ENCODE measurements at regions not wholly inside any gene's neighbourhood (a gene's known extent, or its start where the extent isn't known, plus 50 kb on each side); places are given as distances from the start of the nearest gene placed in this dataset.
"Not testable (repeated sequence)": the region's sequence is repeated elsewhere in the genome, so short reads cannot be mapped to it uniquely, and the experiment has no call there.

DNA sequence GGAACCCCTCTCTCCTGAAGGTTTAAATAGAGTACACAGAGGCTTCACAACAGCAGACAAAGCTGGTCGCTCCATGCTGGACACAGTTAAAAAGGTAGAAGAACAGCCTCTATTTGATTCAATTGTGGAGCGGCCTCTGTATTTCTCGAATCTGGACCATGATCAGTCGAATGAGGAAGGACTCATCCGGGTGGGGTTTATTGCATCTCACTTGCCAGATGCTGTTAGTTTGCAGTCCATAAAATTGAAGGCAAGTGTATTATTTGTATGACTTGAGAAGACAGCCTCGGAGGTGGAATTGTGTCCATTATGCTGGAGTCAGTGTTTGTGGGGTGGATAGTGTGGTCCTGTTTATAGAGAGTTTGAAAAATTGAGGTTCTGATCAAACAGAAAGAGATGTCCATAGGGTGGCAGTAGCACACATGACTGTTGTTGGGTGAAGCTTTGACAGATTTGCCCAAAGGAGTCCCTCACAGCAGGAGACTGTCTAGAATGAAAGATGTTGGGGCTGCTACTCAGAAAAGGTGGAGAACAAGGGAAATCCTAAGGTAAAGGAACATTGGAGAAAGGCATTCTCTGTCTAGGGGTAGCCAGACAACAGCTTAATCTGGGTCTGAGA is 545.5 kb downstream of the RPIA start:
- not testable (repeated sequence) for DNase-seq

DNA sequence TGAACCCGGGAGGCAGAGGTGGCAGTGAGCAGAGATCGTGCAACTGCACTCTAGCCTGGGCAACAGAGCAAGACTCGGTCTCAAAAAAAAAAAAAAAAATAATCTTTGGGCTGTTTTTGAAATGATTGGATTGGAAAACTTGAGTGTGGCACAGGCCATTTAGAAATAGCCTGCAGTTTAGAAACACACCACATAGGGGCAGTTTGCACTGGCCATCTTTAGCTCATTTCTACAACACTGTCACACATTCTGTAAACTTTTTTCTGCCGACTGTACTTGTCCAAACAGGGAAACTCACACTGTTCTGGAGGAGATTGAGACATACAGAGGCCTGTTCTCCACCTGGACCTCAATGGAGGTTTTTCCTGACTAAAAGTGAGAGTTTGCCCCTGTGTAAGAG is 546.3 kb downstream of the RPIA start:
- not testable (repeated sequence) for DNase-seq

DNA sequence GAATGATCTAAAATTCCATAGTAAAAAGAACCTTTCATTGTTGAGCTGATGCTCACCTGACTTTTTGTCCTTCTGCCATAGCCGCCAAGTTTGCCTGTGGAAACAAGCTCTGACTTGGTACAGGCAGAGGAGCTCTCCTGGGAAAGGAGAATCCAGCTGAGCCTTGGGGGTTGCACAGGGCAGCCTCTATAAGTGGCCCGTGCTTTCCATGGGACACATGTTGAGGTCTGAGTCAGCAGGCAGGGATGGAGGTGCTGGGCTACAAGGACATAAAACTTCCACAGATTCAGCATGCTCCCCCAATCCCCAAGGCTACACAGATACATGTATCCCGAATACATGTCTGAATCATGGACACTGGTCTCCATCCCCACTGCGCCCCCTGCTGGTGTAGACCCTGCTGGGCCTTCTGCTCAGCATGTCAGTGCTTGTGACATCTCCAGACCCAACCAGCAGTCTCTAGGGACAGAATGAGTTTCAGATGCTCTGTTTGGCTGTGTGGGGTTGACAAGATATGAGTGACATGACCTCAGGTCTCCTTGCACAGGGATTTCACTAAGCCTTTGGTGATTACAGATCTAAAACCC is 551.7 kb downstream of the RPIA start:
- not testable (repeated sequence) for DNase-seq

DNA sequence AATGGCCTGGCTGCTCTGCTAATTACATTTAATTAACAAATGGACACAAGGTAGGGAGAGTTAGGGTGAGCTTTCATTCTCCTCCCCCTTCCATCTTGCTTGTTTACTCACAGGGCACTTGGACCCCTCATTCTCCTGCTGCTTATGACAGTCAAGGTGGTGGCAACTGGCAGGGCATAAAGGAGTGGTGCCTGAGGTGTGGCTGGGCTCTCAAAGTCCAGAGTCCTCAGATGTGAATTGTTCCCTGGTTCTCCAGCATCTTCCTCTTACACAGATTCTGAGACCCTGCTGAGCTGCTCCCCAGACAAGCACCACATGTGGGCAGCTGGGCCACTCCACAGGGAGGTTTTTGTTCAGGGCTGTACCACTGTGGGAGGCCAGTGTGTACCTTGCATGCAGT is 552.9 kb downstream of the RPIA start:
- DNase-seq = not testable (repeated sequence)

DNA sequence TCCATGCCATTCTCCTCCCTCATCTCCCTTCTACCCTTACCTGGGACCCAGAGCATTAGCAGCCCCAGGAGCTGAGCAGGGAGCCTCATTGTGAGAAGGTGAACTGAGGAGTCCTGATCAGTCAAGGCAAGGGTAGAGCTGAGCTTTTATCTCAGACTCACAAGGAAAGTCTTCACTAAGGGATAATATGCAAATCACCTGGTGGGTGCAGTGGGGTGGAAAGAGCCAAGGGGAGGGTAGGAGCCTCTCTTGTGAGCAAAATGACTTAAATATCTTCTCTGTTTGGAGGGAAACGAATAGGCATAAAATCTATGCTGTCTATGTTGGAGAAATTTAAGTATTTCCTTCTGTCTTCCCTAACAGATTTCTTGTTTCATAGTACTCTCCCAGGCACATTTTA is 554.0 kb downstream of the RPIA start:
- not testable (repeated sequence) for DNase-seq

DNA sequence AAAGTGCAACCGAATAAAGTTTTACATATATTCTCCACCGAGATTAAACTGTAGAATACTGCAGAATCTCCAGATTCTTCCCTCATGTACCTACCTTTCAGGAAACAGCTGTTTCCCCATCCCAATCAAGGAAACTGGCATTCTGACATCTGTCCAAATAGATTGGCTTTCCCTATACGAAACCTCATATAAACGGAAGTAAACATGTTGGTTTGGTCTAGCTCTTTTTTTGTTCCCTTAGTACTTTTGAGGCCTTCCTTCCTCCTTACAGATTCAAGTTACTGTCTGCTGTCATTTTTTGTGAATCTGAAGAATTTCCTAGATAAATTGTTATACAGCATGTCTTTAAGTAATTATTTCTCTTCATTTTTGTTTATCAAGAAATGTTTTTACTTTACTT is 554.6 kb downstream of the RPIA start:
- DNase-seq = not testable (repeated sequence)

DNA sequence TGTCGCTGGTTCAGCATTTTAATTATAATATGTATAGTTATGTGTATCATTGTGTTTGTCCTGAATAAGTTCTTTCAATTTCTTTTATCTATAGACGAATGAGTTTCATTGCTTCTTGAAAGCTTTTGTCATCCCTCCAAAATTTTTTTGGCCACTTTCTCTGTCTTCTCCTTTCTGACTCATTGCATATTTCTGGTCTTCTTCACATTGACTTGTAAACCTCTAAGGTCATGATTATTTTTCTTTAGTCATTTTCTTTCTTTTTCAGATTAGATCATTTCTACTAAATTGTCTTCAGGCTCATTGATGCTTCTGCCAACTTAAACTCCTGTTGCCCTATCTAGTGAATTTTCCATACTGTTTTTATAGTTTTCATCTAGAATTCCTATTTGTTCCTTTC is 555.1 kb downstream of the RPIA start:
- not testable (repeated sequence) for DNase-seq

DNA sequence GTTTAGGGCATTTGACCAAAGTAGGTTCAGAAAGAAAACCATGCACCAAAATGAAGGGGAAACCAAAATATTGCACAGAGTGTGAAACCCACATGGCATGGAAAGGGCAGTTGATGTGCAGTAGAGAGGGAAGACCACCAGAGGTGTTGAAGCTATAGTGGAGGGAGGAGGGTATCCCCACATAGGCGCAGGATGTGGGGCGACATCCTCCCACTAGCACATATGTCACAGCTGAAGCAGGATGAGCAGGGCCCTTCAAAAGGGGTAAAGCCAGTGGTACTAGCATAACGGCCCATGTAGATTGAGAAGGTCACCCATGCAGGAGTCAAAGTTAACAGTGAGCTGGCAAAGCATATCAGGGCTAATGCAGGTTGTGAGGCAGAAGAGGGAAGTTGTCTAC is 563.5 kb downstream of the RPIA start:
- DNase-seq = not testable (repeated sequence)

DNA sequence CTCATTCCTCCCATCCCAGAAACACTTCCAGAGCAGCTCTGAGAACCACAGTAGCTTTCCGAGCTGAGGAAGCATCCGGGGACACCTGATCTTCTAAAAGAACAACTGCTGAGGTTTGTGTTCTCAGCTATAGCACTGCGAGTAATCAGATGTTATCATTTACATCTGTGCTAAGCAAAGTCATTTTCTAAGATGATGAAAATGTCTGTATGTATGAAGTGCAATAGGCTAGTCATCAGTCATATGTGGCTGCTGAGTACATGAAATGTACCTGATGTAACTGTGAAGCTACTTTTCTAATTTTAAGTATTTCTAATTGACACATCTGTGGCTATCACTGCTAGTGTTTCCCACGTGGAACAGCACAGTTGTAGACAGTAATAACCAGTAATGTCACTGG is 582.0 kb downstream of the RPIA start:
- not testable (repeated sequence) for DNase-seq

DNA sequence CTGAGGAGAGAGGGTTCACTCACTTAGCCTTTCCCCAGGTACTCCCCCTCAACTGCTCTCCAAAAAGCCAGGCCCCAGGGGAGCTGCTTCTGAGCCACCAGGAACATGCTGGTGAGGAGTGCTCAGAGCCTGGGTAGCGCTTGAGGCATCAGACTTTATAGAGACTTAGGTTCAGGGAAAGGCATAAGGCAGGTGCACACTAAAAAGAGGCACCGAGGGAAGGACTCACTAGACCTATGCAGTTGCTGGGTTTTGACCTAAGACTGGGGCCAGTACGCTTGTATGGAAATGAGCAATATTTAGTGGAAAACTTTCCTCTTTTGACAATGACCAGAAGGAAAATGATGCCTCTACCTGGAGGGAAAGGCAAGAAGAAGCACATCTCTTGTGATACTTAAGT is 589.1 kb downstream of the RPIA start:
- DNase-seq = not testable (repeated sequence)

DNA sequence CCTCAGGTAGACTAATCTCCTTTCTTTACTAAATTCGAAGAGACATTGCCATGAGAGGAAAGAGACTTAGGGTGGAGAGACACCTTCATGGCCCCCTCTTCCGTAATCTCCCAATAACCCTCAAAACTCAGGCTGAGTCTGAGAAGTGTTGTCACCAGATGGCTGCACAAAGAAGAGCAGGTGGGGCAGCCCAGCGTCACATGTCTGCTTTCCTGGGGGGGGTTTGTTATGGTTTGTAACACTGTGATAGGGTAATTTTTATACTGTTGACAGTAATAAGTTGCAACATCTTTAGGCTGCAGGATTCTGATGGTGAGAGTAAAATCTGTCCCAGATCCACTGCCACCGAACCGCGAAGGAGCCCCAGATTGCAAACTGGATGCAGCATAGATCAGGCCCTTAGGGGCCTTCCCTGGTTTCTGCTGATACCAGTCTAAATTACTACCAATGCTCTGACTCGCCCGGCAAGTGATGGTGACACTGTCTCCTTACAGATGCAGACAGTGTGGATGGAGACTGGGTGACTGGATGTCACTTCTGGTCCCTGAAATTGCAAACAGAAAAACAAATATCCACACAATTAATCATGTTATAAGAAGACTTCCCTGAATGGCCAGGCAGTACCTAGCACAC is 595.1 kb downstream of the RPIA start:
- not testable (repeated sequence) for DNase-seq

DNA sequence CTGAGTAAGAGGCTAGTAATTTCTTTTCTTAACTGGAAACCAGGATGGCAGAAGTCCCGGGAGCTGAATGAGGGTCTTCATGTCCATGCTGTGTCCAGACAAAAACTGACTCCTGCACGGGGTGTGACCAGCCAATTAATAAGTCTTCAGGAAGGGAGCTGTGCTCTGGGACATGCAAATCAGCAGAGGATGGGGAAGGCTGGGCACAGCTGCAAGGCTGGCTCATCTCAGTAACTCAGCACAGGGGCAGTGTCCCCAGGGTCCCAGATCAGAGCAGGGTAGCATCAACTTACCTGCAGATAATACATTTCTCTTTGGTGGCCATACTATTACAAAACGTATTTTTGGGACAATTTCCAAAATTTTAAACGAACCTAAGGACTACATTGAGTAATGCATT is 595.6 kb downstream of the RPIA start:
- DNase-seq = not testable (repeated sequence)

DNA sequence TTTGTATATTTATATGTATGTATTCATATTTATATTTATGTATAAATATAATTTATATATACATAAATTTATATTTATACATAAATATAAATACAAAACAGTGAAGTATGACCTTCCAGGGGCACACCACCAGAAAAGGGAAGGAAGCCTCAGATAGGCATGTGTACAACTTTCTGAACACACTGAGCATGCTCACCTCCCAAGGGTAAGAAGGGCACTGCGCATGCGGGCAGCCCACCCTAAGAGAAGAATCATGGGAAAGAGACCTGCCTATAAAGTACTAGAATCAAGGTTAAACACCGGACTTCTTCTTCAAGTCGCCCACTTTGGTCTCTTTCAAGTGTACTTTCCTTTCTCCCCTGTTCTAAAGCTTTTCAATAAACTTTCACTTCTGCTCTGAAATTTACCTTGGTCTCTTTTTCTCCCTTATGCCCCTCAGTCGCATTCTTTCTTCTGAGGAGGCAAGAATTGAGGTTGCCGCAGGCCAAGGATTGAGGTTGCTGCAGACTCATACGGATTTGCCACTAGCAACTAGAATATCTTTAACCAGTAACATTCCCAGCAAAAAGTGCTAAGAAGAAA is 600.3 kb downstream of the RPIA start:
- not testable (repeated sequence) for DNase-seq

DNA sequence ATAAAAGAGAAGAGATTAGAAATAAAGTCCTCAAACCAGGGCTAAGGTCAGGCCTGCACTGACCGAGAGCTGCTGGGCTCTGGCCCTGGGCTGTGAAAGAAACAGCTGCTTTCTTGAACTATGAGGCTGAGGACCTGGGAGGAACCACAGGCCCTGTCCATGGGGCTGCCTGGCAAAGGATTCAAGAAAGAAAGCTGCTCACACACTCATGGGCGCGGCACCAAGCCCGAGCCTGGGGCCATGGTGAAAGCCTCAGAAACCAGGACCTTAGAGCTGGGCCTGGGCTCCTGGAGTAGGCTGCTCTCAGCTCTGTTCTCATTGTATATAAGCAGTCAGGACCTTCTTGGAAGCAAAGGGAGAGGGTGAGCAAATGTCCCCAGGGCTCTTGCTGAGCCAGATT is 601.9 kb downstream of the RPIA start:
- not testable (repeated sequence) for DNase-seq

DNA sequence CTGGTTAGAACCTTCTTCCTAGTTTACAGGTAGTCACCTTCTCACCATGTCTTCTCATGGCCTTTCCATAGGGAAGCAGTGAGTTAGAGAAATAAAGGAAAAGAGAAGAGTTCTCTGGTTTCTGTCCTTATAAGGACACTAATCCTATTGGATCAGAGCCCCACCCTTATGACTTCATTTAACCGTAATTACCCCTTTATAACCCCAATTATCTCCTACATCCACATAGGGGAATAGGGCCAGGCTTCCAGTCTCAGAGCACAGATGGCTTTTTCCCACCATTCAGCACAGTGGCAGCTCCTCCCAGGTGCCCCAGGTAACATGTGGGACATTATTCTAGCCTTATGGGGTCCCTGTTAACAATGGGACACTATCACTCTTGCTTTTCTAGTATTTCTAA is 602.9 kb downstream of the RPIA start:
- not testable (repeated sequence) for DNase-seq

DNA sequence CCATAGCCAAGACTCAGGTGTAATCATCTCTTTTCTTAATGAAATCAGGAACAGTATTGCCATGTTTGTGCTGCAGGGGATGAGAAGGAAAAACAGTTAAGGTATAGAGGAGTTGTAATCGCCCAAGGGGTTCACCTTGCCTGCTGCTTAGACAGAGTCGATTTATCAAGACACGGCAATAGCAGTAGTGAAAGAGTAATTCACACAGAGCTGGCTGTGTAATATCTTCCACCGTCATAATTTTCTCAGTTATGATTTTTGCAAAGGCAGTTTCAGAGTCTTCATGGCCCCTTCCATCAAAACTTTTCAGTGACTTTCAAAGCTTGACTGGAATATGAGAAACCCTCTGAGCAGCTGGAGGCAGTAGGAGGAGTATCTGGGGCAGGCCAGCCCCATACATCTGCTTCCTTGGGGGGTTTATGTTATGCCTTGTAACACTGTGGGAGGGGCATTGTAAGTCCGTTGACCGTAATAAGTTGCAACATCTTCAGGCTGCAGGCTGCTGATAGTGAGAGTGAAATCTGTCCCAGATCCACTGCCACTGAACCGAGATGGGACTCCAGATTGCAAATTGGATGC is 605.4 kb downstream of the RPIA start:
- DNase-seq = not testable (repeated sequence)

DNA sequence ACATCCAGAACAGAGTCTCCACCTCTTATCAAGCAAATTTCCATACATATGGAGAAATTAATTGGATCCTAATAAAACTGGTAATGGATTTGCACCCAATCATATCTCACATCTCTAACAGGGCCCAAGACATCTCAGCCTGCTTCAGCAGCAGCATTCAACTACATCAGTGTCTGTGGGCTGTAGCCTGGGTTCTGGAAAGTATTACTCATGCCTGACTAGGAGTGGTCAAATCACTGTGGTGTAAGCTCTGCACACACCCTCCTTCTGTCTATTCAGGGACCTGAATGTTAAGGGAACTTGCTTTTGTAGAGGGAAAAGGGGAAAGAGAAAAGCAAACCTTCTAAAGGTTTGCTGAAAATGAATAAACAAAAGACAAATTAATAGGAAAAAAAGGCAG is 607.7 kb downstream of the RPIA start:
- DNase-seq = not testable (repeated sequence)

DNA sequence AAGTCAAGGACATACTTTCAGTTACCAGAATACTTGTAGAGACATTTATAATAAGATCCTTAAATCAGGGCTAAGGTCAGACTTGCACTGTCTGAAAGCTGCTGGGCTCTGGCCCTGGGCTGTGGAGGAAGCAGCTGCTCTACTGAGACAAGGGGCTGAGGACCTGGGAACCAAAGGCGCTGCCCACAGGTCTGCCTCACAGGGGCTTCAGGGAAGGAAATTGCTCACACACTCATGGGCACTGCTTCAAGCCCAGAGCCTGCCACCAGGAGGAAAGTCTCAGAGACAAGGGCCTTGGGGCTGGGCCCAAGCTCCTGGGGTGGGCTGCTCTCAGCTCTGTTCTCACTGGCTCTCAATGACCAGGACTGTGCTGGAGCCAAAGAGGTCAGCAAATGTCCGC is 614.1 kb downstream of the RPIA start:
- DNase-seq = not testable (repeated sequence)

DNA sequence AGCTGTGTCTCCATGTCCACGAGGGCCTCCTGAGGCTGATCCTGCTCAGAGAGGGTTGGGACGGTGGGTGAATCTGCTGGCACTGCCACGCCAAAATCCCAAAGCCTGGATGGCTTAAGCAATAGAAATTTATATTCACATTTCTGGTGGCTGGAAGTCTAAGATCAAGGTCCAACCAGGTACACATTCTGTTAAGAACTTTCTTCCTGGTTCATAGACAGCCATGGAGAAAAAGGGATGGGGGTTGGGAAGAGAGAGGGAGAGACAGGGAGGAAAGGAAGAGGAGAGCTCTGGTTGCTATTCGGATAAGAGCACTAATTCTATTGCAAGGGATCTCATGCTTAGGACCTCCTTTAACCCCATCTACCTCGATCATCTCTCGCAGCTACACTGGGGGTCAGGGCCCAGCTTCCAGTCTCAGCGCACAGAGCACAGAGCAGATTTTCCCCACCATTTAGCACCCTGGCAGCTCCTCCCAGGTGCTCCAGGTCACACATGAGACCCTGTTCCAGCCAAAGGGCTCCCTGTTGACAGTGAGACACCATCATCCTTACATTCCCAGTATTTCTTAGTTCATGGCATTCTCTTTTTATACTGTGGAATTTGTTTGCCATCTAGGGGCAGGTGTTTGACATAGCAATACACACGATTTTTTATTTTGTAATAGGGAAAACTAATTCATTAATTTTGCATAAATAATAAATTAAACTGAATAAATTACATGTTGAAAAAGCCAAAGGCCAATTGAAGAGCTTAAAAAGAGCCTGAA is 615.6 kb downstream of the RPIA start:
- DNase-seq = not testable (repeated sequence)

DNA sequence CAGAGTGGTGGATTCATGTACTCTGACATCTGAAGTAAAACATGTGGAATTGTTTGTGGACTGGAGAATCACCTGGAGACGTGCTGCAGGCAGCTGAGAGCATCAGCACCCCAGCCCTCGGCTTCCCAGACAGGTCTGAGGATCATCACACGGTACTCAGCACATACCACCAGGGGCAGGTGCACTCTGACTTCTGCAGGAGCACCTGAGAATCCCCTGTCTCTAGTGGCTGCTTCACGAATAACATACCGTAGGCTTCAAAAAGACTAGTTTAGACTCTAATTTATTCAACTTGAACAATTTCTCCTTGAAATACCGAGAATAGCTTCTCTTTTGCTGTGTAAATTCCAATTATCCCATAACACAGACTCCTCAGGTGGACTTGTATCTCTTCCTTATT is 627.5 kb downstream of the RPIA start:
- DNase-seq = not testable (repeated sequence)

DNA sequence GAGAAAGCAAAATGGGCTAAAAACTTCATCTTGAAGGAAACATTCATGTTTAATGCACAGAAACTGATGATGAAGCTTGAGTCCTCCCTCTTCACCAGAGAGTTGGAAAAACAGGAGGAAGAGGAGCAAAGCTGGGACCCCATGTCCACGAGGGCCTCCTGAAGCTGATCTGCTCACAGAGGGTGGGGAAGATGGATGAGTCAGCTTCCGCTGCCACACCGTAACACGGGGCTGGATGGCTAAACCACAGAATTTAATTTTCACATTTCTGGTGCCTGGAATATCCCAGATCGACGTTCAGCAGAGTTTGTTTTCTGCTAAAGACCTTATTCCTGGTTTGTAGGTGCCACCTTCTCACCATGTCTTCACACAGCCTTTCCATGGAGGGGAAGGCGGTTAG is 634.4 kb downstream of the RPIA start:
- DNase-seq = not testable (repeated sequence)

DNA sequence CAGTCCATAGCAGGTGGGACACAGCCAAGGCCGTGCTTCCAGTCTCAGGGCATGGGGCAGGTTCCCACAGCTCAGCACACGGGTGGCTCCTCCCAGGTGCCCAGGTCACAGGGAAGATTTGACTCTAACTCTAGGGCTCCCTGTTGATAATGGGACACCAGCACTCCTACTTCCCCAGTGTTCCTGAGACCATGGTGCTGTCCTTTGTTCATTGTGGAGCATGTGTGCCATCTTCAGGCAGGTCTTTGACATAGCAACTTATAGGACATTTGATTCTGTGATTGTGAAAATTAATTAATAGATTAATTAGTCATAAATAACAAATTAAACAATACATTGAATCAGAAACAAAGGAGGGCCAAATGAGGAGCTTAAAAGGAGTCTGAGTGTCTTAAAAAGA is 635.0 kb downstream of the RPIA start:
- DNase-seq = not testable (repeated sequence)

DNA sequence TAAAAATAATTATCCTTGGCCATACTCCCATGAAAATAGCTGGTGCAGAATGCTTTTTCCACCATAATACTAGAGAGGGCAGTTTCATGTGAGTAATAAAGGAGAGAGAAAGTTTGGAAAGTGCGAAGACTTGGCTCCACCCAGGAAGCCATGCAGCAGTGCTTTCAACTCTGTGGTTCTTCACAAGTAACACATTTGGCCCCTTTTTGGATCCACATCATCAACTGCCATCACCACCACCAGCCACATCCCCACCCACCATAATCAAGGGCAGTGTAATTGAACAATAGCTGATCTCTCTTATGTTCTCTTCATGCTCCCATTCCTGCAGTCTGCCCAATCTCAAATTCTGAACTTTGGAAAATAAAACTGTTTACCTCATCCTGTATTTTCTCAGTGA is 637.3 kb downstream of the RPIA start:
- not testable (repeated sequence) for DNase-seq
